NOMO-1 treated with DMSO at 0.1 percent for 48 hours (cell line): ENCODE measurements at regions not wholly inside any gene's neighbourhood (a gene's known extent, or its start where the extent isn't known, plus 50 kb on each side); places are given as distances from the start of the nearest gene placed in this dataset.

ENCODE experiments used
- DNase-seq: peaks from one replicate; lab custom pipeline; 2025; ENCODE audit not compliant: unreplicated experiment; lab: John Stamatoyannopoulos, UW

- DNase-seq: no peak
Observed at GRCh38 chr3:34696831-34697230, 898.4 kb downstream of the PDCD6IP start.

GRCh38 chr3:34703053-34703452 lies 904.6 kb downstream of the PDCD6IP start:
- DNase-seq: no peak

- DNase-seq: no peak
Observed at GRCh38 chr3:34724916-34725499, 914.3 kb upstream of the ARPP21 start.

GRCh38 chr3:34725774-34726173 lies 913.6 kb upstream of the ARPP21 start:
- no peak for DNase-seq

- DNase-seq: peak; percentile 34
Observed at GRCh38 chr3:34727700-34728099, 911.6 kb upstream of the ARPP21 start.

GRCh38 chr3:34742151-34742550 lies 897.2 kb upstream of the ARPP21 start:
- DNase-seq: no peak

GRCh38 chr3:34758630-34759261 lies 880.6 kb upstream of the ARPP21 start:
- no peak for DNase-seq

GRCh38 chr3:34777386-34777785 lies 861.9 kb upstream of the ARPP21 start:
- no peak for DNase-seq

GRCh38 chr3:34779092-34779491 lies 860.2 kb upstream of the ARPP21 start:
- DNase-seq: no peak

GRCh38 chr3:34780294-34780693 lies 859.0 kb upstream of the ARPP21 start:
- no peak for DNase-seq

- no peak for DNase-seq
Observed at GRCh38 chr3:34780973-34781372, 858.4 kb upstream of the ARPP21 start.

- no peak for DNase-seq
Observed at GRCh38 chr3:34782871-34783270, 856.5 kb upstream of the ARPP21 start.

GRCh38 chr3:34783876-34784275 lies 855.4 kb upstream of the ARPP21 start:
- DNase-seq: peak; percentile 39

- DNase-seq: no peak
Observed at GRCh38 chr3:34793057-34793456, 846.3 kb upstream of the ARPP21 start.

- DNase-seq: no peak
Observed at GRCh38 chr3:34807611-34808010, 831.7 kb upstream of the ARPP21 start.

GRCh38 chr3:34808287-34808686 lies 831.0 kb upstream of the ARPP21 start:
- no peak for DNase-seq

- DNase-seq: no peak
Observed at GRCh38 chr3:34828847-34829246, 810.5 kb upstream of the ARPP21 start.

GRCh38 chr3:34832865-34833508 lies 806.3 kb upstream of the ARPP21 start:
- no peak for DNase-seq

GRCh38 chr3:34837848-34838741 lies 801.2 kb upstream of the ARPP21 start:
- DNase-seq: no peak

- no peak for DNase-seq
Observed at GRCh38 chr3:34842706-34843480, 796.4 kb upstream of the ARPP21 start.

- DNase-seq: no peak
Observed at GRCh38 chr3:34844323-34844620, 795.1 kb upstream of the ARPP21 start.
